ENCODE measurements at regions not wholly inside any gene's neighbourhood (a gene's known extent, or its start where the extent isn't known, plus 50 kb on each side); places are given as distances from the start of the nearest gene placed in this dataset.

- Histone ChIP-seq H3K27me3 (ENCODE audit: control insufficient read depth in 4 of 4, insufficient read depth in 4 of 4, low read length in 3 of 4) (peaks cover 0 to 7% (median 0%) of the 10 kb centered on the region in 4 donors), H3K9me3 (ENCODE audit: control insufficient read depth in 4 of 4, low read length in 3 of 4) (peaks cover 0 to 7% (median 5%) of the 10 kb centered on the region in 4 donors), H3K4me3 (ENCODE audit: low read depth in 1 of 3, low read length in 3 of 3) (no peak overlapping the region), H3K9ac (ENCODE audit: low read depth in 1 of 2, low read length in 2 of 2) (no peak overlapping the region), H3K4me1 (ENCODE audit: control insufficient read depth in 4 of 4, insufficient read depth in 4 of 4, low read length in 3 of 4) (no peaks in the 10 kb centered on the region), H3K36me3 (ENCODE audit: control insufficient read depth in 4 of 4, insufficient read depth in 3 of 4, low read depth in 1 of 4, low read length in 3 of 4) (no peaks in the 10 kb centered on the region), H3K27ac (ENCODE audit: low read depth in 1 of 2, low read length in 2 of 2) (no peak overlapping the region)
- 88% methylated on average over 4 of the region's 4 CpGs for WGBS
- DNase-seq (ENCODE audit: low spot score): no peak
- TF ChIP-seq YY1 (IDR thresholded peaks at IDR 0.05) (no peak), RAD21 (IDR thresholded peaks at IDR 0.05) (no peak), EGR1 (IDR thresholded peaks at IDR 0.05; ENCODE audit: low read depth in 2 of 2) (no peak), TAF1 (conservative IDR thresholded peaks at IDR 0.05) (no peak), HNF4G (IDR thresholded peaks at IDR 0.05) (no peak), RXRA (IDR thresholded peaks at IDR 0.05) (no peak), HNF4A (conservative IDR thresholded peaks at IDR 0.05) (no peak), SP1 (IDR thresholded peaks at IDR 0.05) (no peak), NR2F2 (IDR thresholded peaks at IDR 0.05) (no peak), FOXA1 (IDR thresholded peaks at IDR 0.05) (no peak)
- TF ChIP-seq, protein P1, sequence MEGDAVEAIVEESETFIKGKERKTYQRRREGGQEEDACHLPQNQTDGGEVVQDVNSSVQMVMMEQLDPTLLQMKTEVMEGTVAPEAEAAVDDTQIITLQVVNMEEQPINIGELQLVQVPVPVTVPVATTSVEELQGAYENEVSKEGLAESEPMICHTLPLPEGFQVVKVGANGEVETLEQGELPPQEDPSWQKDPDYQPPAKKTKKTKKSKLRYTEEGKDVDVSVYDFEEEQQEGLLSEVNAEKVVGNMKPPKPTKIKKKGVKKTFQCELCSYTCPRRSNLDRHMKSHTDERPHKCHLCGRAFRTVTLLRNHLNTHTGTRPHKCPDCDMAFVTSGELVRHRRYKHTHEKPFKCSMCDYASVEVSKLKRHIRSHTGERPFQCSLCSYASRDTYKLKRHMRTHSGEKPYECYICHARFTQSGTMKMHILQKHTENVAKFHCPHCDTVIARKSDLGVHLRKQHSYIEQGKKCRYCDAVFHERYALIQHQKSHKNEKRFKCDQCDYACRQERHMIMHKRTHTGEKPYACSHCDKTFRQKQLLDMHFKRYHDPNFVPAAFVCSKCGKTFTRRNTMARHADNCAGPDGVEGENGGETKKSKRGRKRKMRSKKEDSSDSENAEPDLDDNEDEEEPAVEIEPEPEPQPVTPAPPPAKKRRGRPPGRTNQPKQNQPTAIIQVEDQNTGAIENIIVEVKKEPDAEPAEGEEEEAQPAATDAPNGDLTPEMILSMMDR (IDR thresholded peaks at IDR 0.05; ENCODE audit: low read depth, low read length, missing input control): no peak
- TF ChIP-seq, protein P2, sequence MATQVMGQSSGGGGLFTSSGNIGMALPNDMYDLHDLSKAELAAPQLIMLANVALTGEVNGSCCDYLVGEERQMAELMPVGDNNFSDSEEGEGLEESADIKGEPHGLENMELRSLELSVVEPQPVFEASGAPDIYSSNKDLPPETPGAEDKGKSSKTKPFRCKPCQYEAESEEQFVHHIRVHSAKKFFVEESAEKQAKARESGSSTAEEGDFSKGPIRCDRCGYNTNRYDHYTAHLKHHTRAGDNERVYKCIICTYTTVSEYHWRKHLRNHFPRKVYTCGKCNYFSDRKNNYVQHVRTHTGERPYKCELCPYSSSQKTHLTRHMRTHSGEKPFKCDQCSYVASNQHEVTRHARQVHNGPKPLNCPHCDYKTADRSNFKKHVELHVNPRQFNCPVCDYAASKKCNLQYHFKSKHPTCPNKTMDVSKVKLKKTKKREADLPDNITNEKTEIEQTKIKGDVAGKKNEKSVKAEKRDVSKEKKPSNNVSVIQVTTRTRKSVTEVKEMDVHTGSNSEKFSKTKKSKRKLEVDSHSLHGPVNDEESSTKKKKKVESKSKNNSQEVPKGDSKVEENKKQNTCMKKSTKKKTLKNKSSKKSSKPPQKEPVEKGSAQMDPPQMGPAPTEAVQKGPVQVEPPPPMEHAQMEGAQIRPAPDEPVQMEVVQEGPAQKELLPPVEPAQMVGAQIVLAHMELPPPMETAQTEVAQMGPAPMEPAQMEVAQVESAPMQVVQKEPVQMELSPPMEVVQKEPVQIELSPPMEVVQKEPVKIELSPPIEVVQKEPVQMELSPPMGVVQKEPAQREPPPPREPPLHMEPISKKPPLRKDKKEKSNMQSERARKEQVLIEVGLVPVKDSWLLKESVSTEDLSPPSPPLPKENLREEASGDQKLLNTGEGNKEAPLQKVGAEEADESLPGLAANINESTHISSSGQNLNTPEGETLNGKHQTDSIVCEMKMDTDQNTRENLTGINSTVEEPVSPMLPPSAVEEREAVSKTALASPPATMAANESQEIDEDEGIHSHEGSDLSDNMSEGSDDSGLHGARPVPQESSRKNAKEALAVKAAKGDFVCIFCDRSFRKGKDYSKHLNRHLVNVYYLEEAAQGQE (IDR thresholded peaks at IDR 0.05): no peak
Measured at GRCh38 chr1:217153361-217153760, 430.1 kb upstream of the ESRRG start.

DNA sequence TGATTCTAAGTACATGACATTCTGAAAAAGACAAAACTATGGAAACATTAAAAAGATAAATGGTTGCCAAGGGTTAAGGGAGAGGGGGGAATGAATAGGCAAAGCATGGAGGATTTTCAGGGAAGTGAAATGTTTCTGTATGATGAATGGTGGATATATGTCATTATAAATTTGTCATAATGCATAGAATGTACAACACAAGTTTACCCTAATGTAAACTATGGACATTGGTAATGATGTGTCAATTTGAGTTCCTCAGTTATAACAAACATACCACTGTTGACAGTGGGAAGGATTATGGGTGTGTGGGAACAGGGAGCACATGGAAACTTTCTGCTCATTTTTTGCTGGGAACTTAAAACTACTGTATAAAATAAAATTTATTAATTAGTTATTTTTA is 427.1 kb upstream of the ESRRG start:
- Histone ChIP-seq H3K9me3 (ENCODE audit: control insufficient read depth in 4 of 4, low read length in 3 of 4) (peaks cover 0 to 9% (median 5%) of the 10 kb centered on the region in 4 donors), H3K27ac (ENCODE audit: low read depth in 1 of 2, low read length in 2 of 2) (no peak overlapping the region), H3K36me3 (ENCODE audit: control insufficient read depth in 4 of 4, insufficient read depth in 3 of 4, low read depth in 1 of 4, low read length in 3 of 4) (no peaks in the 10 kb centered on the region), H3K27me3 (ENCODE audit: control insufficient read depth in 4 of 4, insufficient read depth in 4 of 4, low read length in 3 of 4) (peaks cover 0 to 5% (median 0%) of the 10 kb centered on the region in 4 donors), H3K4me1 (ENCODE audit: control insufficient read depth in 4 of 4, insufficient read depth in 4 of 4, low read length in 3 of 4) (no peaks in the 10 kb centered on the region), H3K4me3 (ENCODE audit: low read depth in 1 of 3, low read length in 3 of 3) (no peak overlapping the region), H3K9ac (ENCODE audit: low read depth in 1 of 2, low read length in 2 of 2) (no peak overlapping the region)
- no peak for DNase-seq (ENCODE audit: low spot score)
- no peak for TF ChIP-seq HNF4A (conservative IDR thresholded peaks at IDR 0.05)

- no peak overlapping the region for H3K27ac ChIP-seq (ENCODE audit: low read depth in 1 of 2, low read length in 2 of 2)
- no peaks in the 10 kb centered on the region for H3K4me1 ChIP-seq (ENCODE audit: control insufficient read depth in 4 of 4, insufficient read depth in 4 of 4, low read length in 3 of 4)
- TF ChIP-seq HNF4G (IDR thresholded peaks at IDR 0.05) (no peak), NR2F2 (IDR thresholded peaks at IDR 0.05) (no peak), GABPA (IDR thresholded peaks at IDR 0.05 in 1 of 2, conservative IDR thresholded peaks at IDR 0.05 in 1 of 2) (no peak), RXRA (IDR thresholded peaks at IDR 0.05) (no peak), MAX (IDR thresholded peaks at IDR 0.05) (no peak), JUND (IDR thresholded peaks at IDR 0.05) (no peak), HNF4A (conservative IDR thresholded peaks at IDR 0.05) (no peak), YY1 (IDR thresholded peaks at IDR 0.05) (no peak), FOXA1 (IDR thresholded peaks at IDR 0.05) (no peak), TAF1 (conservative IDR thresholded peaks at IDR 0.05) (no peak)
- TF ChIP-seq, protein P2 (IDR thresholded peaks at IDR 0.05): no peak
- TF ChIP-seq, protein P3, sequence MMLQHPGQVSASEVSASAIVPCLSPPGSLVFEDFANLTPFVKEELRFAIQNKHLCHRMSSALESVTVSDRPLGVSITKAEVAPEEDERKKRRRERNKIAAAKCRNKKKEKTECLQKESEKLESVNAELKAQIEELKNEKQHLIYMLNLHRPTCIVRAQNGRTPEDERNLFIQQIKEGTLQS (IDR thresholded peaks at IDR 0.05): no peak
- TF ChIP-seq, protein P4, sequence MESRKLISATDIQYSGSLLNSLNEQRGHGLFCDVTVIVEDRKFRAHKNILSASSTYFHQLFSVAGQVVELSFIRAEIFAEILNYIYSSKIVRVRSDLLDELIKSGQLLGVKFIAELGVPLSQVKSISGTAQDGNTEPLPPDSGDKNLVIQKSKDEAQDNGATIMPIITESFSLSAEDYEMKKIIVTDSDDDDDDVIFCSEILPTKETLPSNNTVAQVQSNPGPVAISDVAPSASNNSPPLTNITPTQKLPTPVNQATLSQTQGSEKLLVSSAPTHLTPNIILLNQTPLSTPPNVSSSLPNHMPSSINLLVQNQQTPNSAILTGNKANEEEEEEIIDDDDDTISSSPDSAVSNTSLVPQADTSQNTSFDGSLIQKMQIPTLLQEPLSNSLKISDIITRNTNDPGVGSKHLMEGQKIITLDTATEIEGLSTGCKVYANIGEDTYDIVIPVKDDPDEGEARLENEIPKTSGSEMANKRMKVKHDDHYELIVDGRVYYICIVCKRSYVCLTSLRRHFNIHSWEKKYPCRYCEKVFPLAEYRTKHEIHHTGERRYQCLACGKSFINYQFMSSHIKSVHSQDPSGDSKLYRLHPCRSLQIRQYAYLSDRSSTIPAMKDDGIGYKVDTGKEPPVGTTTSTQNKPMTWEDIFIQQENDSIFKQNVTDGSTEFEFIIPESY (IDR thresholded peaks at IDR 0.05): no peak
- DNase-seq (ENCODE audit: low spot score): no peak
- 66% methylated on average over 2 of the region's 2 CpGs for WGBS
- no peaks in the 10 kb centered on the region for H3K36me3 ChIP-seq (ENCODE audit: control insufficient read depth in 4 of 4, insufficient read depth in 3 of 4, low read depth in 1 of 4, low read length in 3 of 4)
- H3K27me3 ChIP-seq (ENCODE audit: control insufficient read depth in 4 of 4, insufficient read depth in 4 of 4, low read length in 3 of 4): peaks cover 0 to 5% (median 0%) of the 10 kb centered on the region in 4 donors
- H3K4me3 ChIP-seq (ENCODE audit: low read depth in 1 of 3, low read length in 3 of 3): no peak overlapping the region
- H3K9ac ChIP-seq (ENCODE audit: low read depth in 1 of 2, low read length in 2 of 2): no peak overlapping the region
- peaks cover 0 to 9% (median 5%) of the 10 kb centered on the region in 4 donors for H3K9me3 ChIP-seq (ENCODE audit: control insufficient read depth in 4 of 4, low read length in 3 of 4)
Measured at GRCh38 chr1:217149791-217150190, 426.6 kb upstream of the ESRRG start.
